GM23248 (cell line): ENCODE measurements at regions not wholly inside any gene's neighbourhood (a gene's known extent, or its start where the extent isn't known, plus 50 kb on each side); places are given as distances from the start of the nearest gene placed in this dataset.

Experiments used
- EZH2 ChIP-seq: fragments of 200-600 bp; sonication (generic); IDR thresholded peaks from 2 replicates; pipeline ENCODE4 v1.6.1; 2018; ENCODE audit warnings: antibody characterized with exemption, mild to moderate bottlenecking; ENCODE audit not compliant: insufficient read depth, poor library complexity, severe bottlenecking
- EZH2phosphoT487 ChIP-seq: fragments of 200-600 bp; sonication (generic); IDR thresholded peaks from 2 replicates; pipeline ENCODE4 v1.6.1; 2018; ENCODE audit warnings: antibody characterized with exemption, moderate library complexity, mild to moderate bottlenecking, low read depth; ENCODE audit not compliant: insufficient read depth

DNA sequence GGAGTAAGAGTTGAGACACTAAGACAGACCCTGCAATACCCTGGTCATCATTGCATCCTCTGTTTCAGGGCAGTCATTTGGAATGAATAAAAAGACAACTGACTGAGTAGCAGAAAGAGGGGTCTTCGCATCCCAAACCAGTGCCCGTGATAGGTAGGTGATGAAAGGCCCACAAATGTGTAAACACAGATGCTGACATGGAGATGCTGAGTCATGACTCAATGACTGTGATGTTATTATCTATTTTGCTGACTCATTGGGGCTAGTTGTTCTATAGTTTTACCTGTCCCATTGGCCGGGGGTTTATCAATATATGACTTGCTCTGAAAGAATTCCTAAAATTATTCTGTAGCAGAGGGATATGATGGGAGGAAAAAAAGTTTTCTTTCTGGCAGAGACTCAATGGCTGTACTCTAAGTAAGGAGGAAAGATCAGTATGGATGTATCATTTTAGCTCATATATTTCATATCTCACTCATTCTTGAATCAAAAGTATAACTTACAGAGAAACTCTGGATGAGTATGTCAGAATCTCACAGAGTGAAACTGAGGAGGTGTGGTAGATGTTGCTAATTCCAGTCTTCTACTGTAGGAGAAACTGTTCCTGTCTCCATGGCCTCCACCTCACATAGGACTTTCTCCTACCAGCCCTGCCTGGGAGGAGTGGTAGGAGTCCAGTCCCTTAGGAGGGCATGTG, 119.9 kb upstream of the PREP start:
- TF ChIP-seq EZH2 (no peak), EZH2phosphoT487 (no peak)
